ENCODE measurements at regions not wholly inside any gene's neighbourhood (a gene's known extent, or its start where the extent isn't known, plus 50 kb on each side); places are given as distances from the start of the nearest gene placed in this dataset.
"Not testable (repeated sequence)": the region's sequence is repeated elsewhere in the genome, so short reads cannot be mapped to it uniquely, and the experiment has no call there.

DNA sequence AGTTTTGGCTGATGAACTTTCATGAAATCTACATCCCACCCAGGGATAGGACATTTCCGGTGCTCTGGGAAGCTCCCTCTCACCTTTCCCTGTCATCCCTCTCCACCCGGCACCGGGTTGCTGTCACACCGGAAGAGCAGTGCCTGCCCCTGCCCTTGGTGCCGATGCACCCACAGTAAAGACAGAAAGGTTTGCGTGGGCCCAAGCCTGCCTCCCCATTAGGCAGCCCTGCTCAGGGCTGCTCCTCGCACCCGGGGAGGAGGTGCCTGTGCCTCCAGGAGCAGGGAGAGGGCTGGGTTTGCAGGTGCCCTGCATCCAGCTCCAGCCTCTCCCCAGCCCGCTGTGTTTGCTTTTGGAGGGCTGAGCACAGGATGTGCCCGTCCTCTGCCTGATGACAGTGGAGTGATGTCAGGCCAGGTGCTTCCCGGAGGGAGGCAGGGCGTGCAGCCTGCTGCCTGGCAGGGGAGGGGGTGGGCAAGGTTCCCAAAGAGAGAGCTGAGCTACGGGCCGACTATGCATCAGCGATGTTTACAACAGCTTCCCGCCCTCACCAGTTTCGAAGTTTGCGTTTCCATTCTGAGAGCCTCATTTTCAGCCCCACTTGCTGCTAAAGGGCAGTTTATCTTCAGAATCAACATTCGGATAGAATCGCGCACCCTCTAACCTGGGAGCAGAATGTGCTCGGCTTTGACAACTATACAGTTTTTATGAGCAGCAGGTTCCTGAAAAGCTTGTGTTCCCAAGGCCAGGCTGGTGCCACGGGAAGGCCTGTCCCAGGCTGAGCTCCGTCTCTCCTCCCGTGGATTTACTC is 83.2 kb upstream of the CLDN5 start:
- no peaks in the 10 kb centered on the region for H3K9me3 ChIP-seq
- Mint-ChIP-seq H3K4me3 (ENCODE audit: unreplicated experiment) (no peak overlapping the region), H3K4me1 (ENCODE audit: low read depth, unreplicated experiment) (no peaks in the 10 kb centered on the region), H3K27ac (ENCODE audit: unreplicated experiment) (no peak overlapping the region), H3K9me3 (ENCODE audit: unreplicated experiment) (no peaks in the 10 kb centered on the region), H3K27me3 (ENCODE audit: insufficient read depth, unreplicated experiment) (peaks cover 7% of the 10 kb centered on the region), H3K36me3 (ENCODE audit: insufficient read depth, unreplicated experiment) (no peaks in the 10 kb centered on the region)
- CTCF ChIA-PET, result no interaction called here
- TF ChIP-seq, protein P1, sequence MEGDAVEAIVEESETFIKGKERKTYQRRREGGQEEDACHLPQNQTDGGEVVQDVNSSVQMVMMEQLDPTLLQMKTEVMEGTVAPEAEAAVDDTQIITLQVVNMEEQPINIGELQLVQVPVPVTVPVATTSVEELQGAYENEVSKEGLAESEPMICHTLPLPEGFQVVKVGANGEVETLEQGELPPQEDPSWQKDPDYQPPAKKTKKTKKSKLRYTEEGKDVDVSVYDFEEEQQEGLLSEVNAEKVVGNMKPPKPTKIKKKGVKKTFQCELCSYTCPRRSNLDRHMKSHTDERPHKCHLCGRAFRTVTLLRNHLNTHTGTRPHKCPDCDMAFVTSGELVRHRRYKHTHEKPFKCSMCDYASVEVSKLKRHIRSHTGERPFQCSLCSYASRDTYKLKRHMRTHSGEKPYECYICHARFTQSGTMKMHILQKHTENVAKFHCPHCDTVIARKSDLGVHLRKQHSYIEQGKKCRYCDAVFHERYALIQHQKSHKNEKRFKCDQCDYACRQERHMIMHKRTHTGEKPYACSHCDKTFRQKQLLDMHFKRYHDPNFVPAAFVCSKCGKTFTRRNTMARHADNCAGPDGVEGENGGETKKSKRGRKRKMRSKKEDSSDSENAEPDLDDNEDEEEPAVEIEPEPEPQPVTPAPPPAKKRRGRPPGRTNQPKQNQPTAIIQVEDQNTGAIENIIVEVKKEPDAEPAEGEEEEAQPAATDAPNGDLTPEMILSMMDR (IDR thresholded peaks at IDR 0.05; ENCODE audit: insufficient read depth in 1 of 2, low read depth in 1 of 2, low read length in 1 of 2, severe bottlenecking in 1 of 2, unreplicated experiment in 1 of 2), result no peak
- no peaks in the 10 kb centered on the region; the same call in 1 of the 2 replicates for H3K27me3 ChIP-seq (replicated peaks; ENCODE audit: control insufficient read depth, insufficient read depth, low read length)
- no peaks in the 10 kb centered on the region for H3K36me3 ChIP-seq (ENCODE audit: control insufficient read depth, insufficient read depth, low read length)
- intact Hi-C loops (cut with micrococcal nuclease; ENCODE audit: unreplicated experiment), result no loop called here
- H3K4me1 ChIP-seq, result peaks cover 6% of the 10 kb centered on the region
- no peak for DNase-seq
- H3K4me3 ChIP-seq (ENCODE audit: low read depth, low read length), result no peak overlapping the region
- no TSS peak for BruUV-seq (replicated peaks)
- POLR2A ChIA-PET, result no interaction called here

DNA sequence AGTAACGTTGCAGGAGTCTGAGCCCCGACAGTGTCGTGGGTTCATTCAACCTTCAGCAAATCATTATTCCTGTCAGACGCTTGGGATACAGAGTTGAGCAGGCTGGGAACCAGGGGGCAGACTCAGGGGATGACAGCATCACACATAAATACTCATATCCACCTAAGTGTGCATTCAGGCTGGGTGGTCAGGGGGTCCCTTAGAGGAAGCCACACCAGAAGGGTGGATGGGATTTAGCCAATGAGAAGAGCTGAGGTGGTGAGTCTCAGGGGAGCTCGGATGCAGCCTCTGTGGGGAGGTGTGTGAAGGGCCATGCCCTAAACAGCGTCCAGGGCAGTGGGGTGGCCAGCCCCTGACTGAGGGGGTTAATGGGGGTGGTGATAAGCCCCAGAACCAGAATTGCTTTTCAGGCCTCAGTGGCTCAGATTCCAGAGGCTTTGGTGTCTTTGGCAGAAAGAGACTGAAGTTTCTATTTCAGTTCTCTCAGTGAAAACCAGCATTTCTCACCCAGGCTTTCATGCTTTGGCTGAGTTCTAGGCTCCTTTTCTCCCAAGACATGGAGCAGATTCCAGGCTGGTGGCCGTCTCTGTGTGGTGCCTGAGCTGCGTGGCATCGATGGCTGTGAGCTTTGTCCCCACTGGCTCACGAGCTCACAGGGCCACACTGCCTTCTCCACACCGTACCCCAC is 83.9 kb upstream of the CLDN5 start:
- Histone ChIP-seq H3K27me3 (replicated peaks; ENCODE audit: control insufficient read depth, insufficient read depth, low read length) (no peaks in the 10 kb centered on the region; the same call in 1 of the 2 replicates), H3K36me3 (ENCODE audit: control insufficient read depth, insufficient read depth, low read length) (no peaks in the 10 kb centered on the region), H3K4me3 (ENCODE audit: low read depth, low read length) (no peak overlapping the region), H3K9me3 (no peaks in the 10 kb centered on the region), H3K4me1 (peaks cover 6% of the 10 kb centered on the region)
- Mint-ChIP-seq H3K4me3 (ENCODE audit: unreplicated experiment) (no peak overlapping the region), H3K27me3 (ENCODE audit: insufficient read depth, unreplicated experiment) (peaks cover 10% of the 10 kb centered on the region), H3K27ac (ENCODE audit: unreplicated experiment) (no peak overlapping the region), H3K36me3 (ENCODE audit: insufficient read depth, unreplicated experiment) (no peaks in the 10 kb centered on the region), H3K4me1 (ENCODE audit: low read depth, unreplicated experiment) (no peaks in the 10 kb centered on the region), H3K9me3 (ENCODE audit: unreplicated experiment) (no peaks in the 10 kb centered on the region)
- BruUV-seq (replicated peaks), result no TSS peak
- TF ChIP-seq, protein P1 (IDR thresholded peaks at IDR 0.05; ENCODE audit: insufficient read depth in 1 of 2, low read depth in 1 of 2, low read length in 1 of 2, severe bottlenecking in 1 of 2, unreplicated experiment in 1 of 2), result no peak
- ChIA-PET POLR2A (no interaction called here), CTCF (no interaction called here)
- no peak for DNase-seq
- intact Hi-C loops (cut with micrococcal nuclease; ENCODE audit: unreplicated experiment), result no loop called here

DNA sequence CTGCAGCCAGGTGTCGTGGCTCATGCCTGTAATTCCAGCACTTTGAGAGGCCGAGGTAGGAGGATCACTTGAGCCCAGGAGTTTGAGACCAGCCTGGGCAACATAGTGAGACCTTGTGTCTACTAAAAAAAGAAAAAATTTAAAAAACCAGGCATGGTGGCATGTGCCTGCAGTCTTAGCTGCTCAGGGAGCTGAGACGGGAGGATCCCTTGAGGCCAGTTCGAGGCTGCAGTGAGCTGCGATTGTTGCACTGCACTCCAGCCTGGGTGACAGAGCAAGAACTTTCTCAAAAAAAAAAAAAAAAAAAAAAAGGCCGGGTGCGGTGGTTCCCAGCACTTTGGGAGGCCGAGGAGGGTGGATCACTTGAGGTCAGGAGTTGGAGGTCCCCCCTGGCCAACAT is 85.5 kb upstream of the CLDN5 start:
- H3K4me3 ChIP-seq (ENCODE audit: low read depth, low read length); H3K9me3 ChIP-seq; H3K36me3 Mint-ChIP-seq (ENCODE audit: insufficient read depth, unreplicated experiment); H3K9me3 Mint-ChIP-seq (ENCODE audit: unreplicated experiment); H3K27me3 ChIP-seq (replicated peaks; ENCODE audit: control insufficient read depth, insufficient read depth, low read length); H3K4me3 Mint-ChIP-seq (ENCODE audit: unreplicated experiment); H3K4me1 ChIP-seq; DNase-seq; H3K36me3 ChIP-seq (ENCODE audit: control insufficient read depth, insufficient read depth, low read length); H3K27me3 Mint-ChIP-seq (ENCODE audit: insufficient read depth, unreplicated experiment); H3K27ac Mint-ChIP-seq (ENCODE audit: unreplicated experiment); intact Hi-C loops (cut with micrococcal nuclease; ENCODE audit: unreplicated experiment); POLR2A ChIA-PET; BruUV-seq (replicated peaks); H3K4me1 Mint-ChIP-seq (ENCODE audit: low read depth, unreplicated experiment): not testable (repeated sequence)
- CTCF ChIA-PET, result interaction anchor here (0.7 kb wide), 1 partner anchor 33 kb away, joined by 3 read pairs; no protein-coding TSS in a partner anchor
